SK-N-SH treated with all-trans-retinoic acid at 6 μM for 48 hours (cell line): ENCODE measurements at regions not wholly inside any gene's neighbourhood (a gene's known extent, or its start where the extent isn't known, plus 50 kb on each side); places are given as distances from the start of the nearest gene placed in this dataset.
"Not testable (repeated sequence)": the region's sequence is repeated elsewhere in the genome, so short reads cannot be mapped to it uniquely, and the experiment has no call there.

Experiments
- ATAC-seq: fragments of 200-7000 bp; cut with Tn5 transposase; 3 replicates; pipeline ENCODE4 v1.9.1; 2020; ENCODE audit warnings: mild to moderate bottlenecking, moderate library complexity
- ARNTL ChIP-seq: fragments of 450-650 bp; formaldehyde crosslinking; IDR thresholded peaks from 2 replicates; pipeline ENCODE4 v1.5.0; 2020; ENCODE audit warnings: low read depth, mild to moderate bottlenecking, moderate library complexity, borderline replicate concordance
- BACH2 ChIP-seq: fragments of 250-450 bp; sonication (Bioruptor Pico); IDR thresholded peaks from 2 replicates; pipeline ENCODE4 v1.9.0; 2021; ENCODE audit warnings: mild to moderate bottlenecking, borderline replicate concordance
- CSDC2 ChIP-seq: fragments of 250-450 bp; sonication (Bioruptor Pico); IDR thresholded peaks from 2 replicates; pipeline ENCODE4 v1.5.0; 2020; ENCODE audit warnings: mild to moderate bottlenecking, moderate library complexity
- CSRNP3 ChIP-seq: fragments of 250-450 bp; sonication (Bioruptor Pico); IDR thresholded peaks from 2 replicates; pipeline ENCODE4 v1.5.1; 2021; ENCODE audit warnings: mild to moderate bottlenecking, moderate library complexity
- ESRRG ChIP-seq: fragments of 250-450 bp; sonication (Bioruptor Pico); IDR thresholded peaks from 2 replicates; pipeline ENCODE4 v1.6.1; 2021; ENCODE audit warnings: mild to moderate bottlenecking
- GLIS3 ChIP-seq: fragments of 250-450 bp; sonication (Bioruptor Pico); IDR thresholded peaks from 2 replicates; pipeline ENCODE4 v1.5.0; 2020; ENCODE audit warnings: mild to moderate bottlenecking, moderate library complexity
- ISL1 ChIP-seq: fragments of 250-450 bp; sonication (Bioruptor Pico); IDR thresholded peaks from 2 replicates; pipeline ENCODE4 v2.1.2; 2022; ENCODE audit warnings: mild to moderate bottlenecking, moderate library complexity
- OSR1 ChIP-seq: fragments of 250-450 bp; sonication (Bioruptor Pico); IDR thresholded peaks from 2 replicates; pipeline ENCODE4 v1.8.0; 2022; ENCODE audit warnings: moderate library complexity, mild to moderate bottlenecking, inconsistent platforms
- PATZ1 ChIP-seq: fragments of 250-450 bp; sonication (Bioruptor Pico); IDR thresholded peaks from 2 replicates; pipeline ENCODE4 v1.8.0; 2020; ENCODE audit warnings: mild to moderate bottlenecking, moderate library complexity, borderline replicate concordance
- PPARA ChIP-seq: fragments of 250-450 bp; sonication (Bioruptor Pico); IDR thresholded peaks from 2 replicates; pipeline ENCODE4 v1.5.0; 2020; ENCODE audit warnings: mild to moderate bottlenecking, borderline replicate concordance
- RARB ChIP-seq: fragments of 250-450 bp; sonication (Bioruptor Pico); IDR thresholded peaks from 2 replicates; pipeline ENCODE4 v1.8.0; 2021; ENCODE audit warnings: mild to moderate bottlenecking, moderate library complexity
- SNAI2 ChIP-seq: fragments of 250-450 bp; sonication (Bioruptor Pico); IDR thresholded peaks from 2 replicates; pipeline ENCODE4 v1.5.0; 2020; ENCODE audit warnings: mild to moderate bottlenecking, moderate library complexity
- TCF4 ChIP-seq: fragments of 250-450 bp; sonication (Bioruptor Pico); IDR thresholded peaks from 2 replicates; pipeline ENCODE4 v1.8.0; 2021; ENCODE audit warnings: mild to moderate bottlenecking, moderate library complexity, borderline replicate concordance
- TOX ChIP-seq: fragments of 250-450 bp; sonication (Bioruptor Pico); IDR thresholded peaks from 2 replicates; pipeline ENCODE4 v1.8.0; 2021; ENCODE audit warnings: mild to moderate bottlenecking, moderate library complexity, borderline replicate concordance
- TSHZ2 ChIP-seq: fragments of 250-450 bp; sonication (Bioruptor Pico); IDR thresholded peaks from 2 replicates; pipeline ENCODE4 v1.5.0; 2020; ENCODE audit warnings: mild to moderate bottlenecking, moderate library complexity
- ZC3H10 ChIP-seq: fragments of 250-450 bp; sonication (Bioruptor Pico); IDR thresholded peaks from 2 replicates; pipeline ENCODE4 v1.5.1; 2021; ENCODE audit warnings: mild to moderate bottlenecking, moderate library complexity
- ZFP3 ChIP-seq: fragments of 250-450 bp; sonication (Bioruptor Pico); IDR thresholded peaks from 2 replicates; pipeline ENCODE4 v1.5.0; 2020; ENCODE audit warnings: mild to moderate bottlenecking, moderate library complexity
- ZFP30 ChIP-seq: fragments of 450-650 bp; formaldehyde crosslinking; IDR thresholded peaks from 2 replicates; pipeline ENCODE4 v1.5.0; 2022; ENCODE audit warnings: mild to moderate bottlenecking, moderate library complexity
- ZNF565 ChIP-seq: fragments of 450-650 bp; formaldehyde crosslinking; conservative IDR thresholded peaks from 2 replicates; pipeline ENCODE4 v1.5.0; 2020; ENCODE audit warnings: low read depth, mild to moderate bottlenecking, moderate library complexity
- ZNF70 ChIP-seq: fragments of 450-650 bp; formaldehyde crosslinking; IDR thresholded peaks from 2 replicates; pipeline ENCODE4 v1.5.0; 2020; ENCODE audit warnings: mild to moderate bottlenecking, moderate library complexity
- ZNF8 ChIP-seq: fragments of 450-650 bp; formaldehyde crosslinking; IDR thresholded peaks from 2 replicates; pipeline ENCODE4 v1.5.0; 2020; ENCODE audit warnings: mild to moderate bottlenecking, moderate library complexity
- TF ChIP-seq, protein P1 (sequence below): fragments of 250-450 bp; sonication (Bioruptor Pico); IDR thresholded peaks from 2 replicates; pipeline ENCODE4 v1.8.0; 2021; ENCODE audit warnings: low read depth, mild to moderate bottlenecking, moderate library complexity, borderline replicate concordance

GRCh38 chr7:114294036-114294435 lies 120.6 kb upstream of the FOXP2 start:
- no peak for ATAC-seq
- no peak for TF ChIP-seq ESRRG (CRISPR knock-in tag)
- TF ChIP-seq GLIS3 (CRISPR knock-in tag), result no peak
- TF ChIP-seq, protein P1, sequence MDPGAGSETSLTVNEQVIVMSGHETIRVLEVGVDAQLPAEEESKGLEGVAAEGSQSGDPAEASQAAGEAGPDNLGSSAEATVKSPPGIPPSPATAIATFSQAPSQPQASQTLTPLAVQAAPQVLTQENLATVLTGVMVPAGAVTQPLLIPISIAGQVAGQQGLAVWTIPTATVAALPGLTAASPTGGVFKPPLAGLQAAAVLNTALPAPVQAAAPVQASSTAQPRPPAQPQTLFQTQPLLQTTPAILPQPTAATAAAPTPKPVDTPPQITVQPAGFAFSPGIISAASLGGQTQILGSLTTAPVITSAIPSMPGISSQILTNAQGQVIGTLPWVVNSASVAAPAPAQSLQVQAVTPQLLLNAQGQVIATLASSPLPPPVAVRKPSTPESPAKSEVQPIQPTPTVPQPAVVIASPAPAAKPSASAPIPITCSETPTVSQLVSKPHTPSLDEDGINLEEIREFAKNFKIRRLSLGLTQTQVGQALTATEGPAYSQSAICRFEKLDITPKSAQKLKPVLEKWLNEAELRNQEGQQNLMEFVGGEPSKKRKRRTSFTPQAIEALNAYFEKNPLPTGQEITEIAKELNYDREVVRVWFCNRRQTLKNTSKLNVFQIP (CRISPR knock-in tag), result no peak
- no peak for TF ChIP-seq ARNTL (CRISPR knock-in tag)
- no peak for TF ChIP-seq BACH2 (CRISPR knock-in tag)
- no peak for TF ChIP-seq OSR1 (CRISPR knock-in tag)

- TF ChIP-seq TCF4 (CRISPR knock-in tag) (no peak), TOX (CRISPR knock-in tag) (no peak), GLIS3 (CRISPR knock-in tag) (no peak), ZNF8 (CRISPR knock-in tag) (no peak), ZC3H10 (no peak), BACH2 (CRISPR knock-in tag) (no peak), PPARA (CRISPR knock-in tag) (no peak), TSHZ2 (CRISPR knock-in tag) (no peak), PATZ1 (CRISPR knock-in tag) (no peak), ISL1 (CRISPR knock-in tag) (no peak), CSDC2 (CRISPR knock-in tag) (no peak), ZFP3 (CRISPR knock-in tag) (no peak), ESRRG (CRISPR knock-in tag) (no peak), ZFP30 (CRISPR knock-in tag) (no peak), OSR1 (CRISPR knock-in tag) (no peak)
- ATAC-seq, result no peak
Observed at GRCh38 chr7:114293289-114294012, 121.2 kb upstream of the FOXP2 start.

DNA sequence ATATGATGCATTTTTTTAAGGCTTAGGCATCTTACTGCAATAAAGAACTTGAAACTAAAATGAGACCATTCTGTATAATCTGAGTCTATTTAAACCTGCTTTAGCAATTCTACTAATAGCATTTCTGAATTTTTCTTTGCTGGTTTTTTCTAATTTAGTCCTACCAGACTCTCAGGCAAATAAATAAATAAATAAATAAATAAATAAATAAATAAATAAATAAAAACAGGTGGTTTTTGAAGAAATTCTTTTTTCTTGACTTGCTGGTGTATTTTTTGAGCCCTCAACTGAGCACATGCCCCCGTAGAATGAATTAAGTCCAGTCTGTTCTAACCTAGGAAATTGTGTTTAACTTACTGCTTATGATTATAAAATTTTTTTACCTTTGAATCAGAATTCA lies 134.7 kb upstream of the FOXP2 start:
- ATAC-seq, result no peak
- TF ChIP-seq RARB, result no peak
- no peak for TF ChIP-seq GLIS3 (CRISPR knock-in tag)
- TF ChIP-seq ZNF8 (CRISPR knock-in tag), result no peak
- TF ChIP-seq TCF4 (CRISPR knock-in tag), result no peak
- TF ChIP-seq ZFP30 (CRISPR knock-in tag), result no peak
- no peak for TF ChIP-seq OSR1 (CRISPR knock-in tag)
- TF ChIP-seq PPARA (CRISPR knock-in tag), result no peak
- TF ChIP-seq ZNF70 (CRISPR knock-in tag), result no peak

GRCh38 chr7:114273218-114273617 lies 141.4 kb upstream of the FOXP2 start:
- ATAC-seq, result no peak
- TF ChIP-seq ARNTL (CRISPR knock-in tag) (no peak), ESRRG (CRISPR knock-in tag) (no peak), ZNF565 (CRISPR knock-in tag) (no peak), ISL1 (CRISPR knock-in tag) (no peak), CSDC2 (CRISPR knock-in tag) (no peak)

GRCh38 chr7:114269714-114270113 lies 144.9 kb upstream of the FOXP2 start:
- ATAC-seq, result no peak
- TF ChIP-seq ZC3H10 (no peak), SNAI2 (CRISPR knock-in tag) (no peak), TOX (CRISPR knock-in tag) (no peak), PPARA (CRISPR knock-in tag) (no peak), BACH2 (CRISPR knock-in tag) (no peak), ZFP3 (CRISPR knock-in tag) (no peak), ZFP30 (CRISPR knock-in tag) (no peak), ESRRG (CRISPR knock-in tag) (no peak), ZNF70 (CRISPR knock-in tag) (no peak), ARNTL (CRISPR knock-in tag) (no peak), CSRNP3 (no peak), TCF4 (CRISPR knock-in tag) (no peak), ZNF8 (CRISPR knock-in tag) (no peak)
- TF ChIP-seq, all 23 proteins: peak for 0

DNA sequence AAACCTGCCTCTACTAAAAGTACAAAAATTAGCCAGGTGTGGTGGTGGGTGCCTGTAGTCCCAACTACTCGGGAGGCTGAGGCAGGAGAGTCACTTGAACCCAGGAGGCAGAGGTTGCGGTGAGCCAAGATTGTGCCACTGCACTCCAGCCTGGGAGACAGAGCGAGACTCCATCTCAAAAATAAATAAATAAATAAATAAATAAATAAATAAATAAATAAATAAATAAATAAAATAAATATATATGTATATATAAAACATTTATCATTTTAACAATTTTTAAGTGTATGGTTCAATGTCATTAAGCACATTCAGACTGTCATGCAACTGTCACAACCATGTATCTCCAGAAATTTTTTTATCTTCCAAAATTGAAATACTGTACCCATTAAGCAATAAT lies 147.1 kb upstream of the FOXP2 start:
- not testable (repeated sequence) for ATAC-seq
